Skeletal muscle satellite cell (primary cell): ENCODE measurements at regions not wholly inside any gene's neighbourhood (a gene's known extent, or its start where the extent isn't known, plus 50 kb on each side); places are given as distances from the start of the nearest gene placed in this dataset.

Source experiments
- H3K27me3 ChIP-seq: 2 replicates; pipeline ENCODE4 v1.7.0; 2013; ENCODE audit warnings: low read length; ENCODE audit not compliant: control insufficient read depth, insufficient read depth
- H3K36me3 ChIP-seq: 2 replicates; pipeline ENCODE4 v1.7.0; 2013; ENCODE audit warnings: mild to moderate bottlenecking, control low read depth, low read length; ENCODE audit not compliant: insufficient read depth
- H3K4me1 ChIP-seq: 2 replicates; pipeline ENCODE4 v1.7.0; 2013; ENCODE audit warnings: low read length; ENCODE audit not compliant: control insufficient read depth, insufficient read depth
- H3K4me2 ChIP-seq: 2 replicates; pipeline ENCODE4 v1.7.0; 2013; ENCODE audit warnings: mild to moderate bottlenecking, low read length
- H3K4me3 ChIP-seq: 2 replicates; pipeline ENCODE4 v1.7.0; 2013; ENCODE audit warnings: low read length
- H3K9ac ChIP-seq: 2 replicates; pipeline ENCODE4 v1.7.0; 2013; ENCODE audit warnings: mild to moderate bottlenecking, low read depth, low read length, moderate library complexity
- H3K9me3 ChIP-seq: replicated peaks from 2 replicates; pipeline ENCODE4 v1.7.0; 2013; ENCODE audit warnings: mild to moderate bottlenecking, control low read depth, low read length

- Histone ChIP-seq H3K4me1 (no peaks in the 10 kb centered on the region), H3K9ac (no peak overlapping the region), H3K4me2 (no peak overlapping the region), H3K9me3 (no peaks in the 10 kb centered on the region), H3K36me3 (no peaks in the 10 kb centered on the region), H3K27me3 (no peaks in the 10 kb centered on the region), H3K4me3 (no peak overlapping the region)
These were observed 746.6 kb upstream of the ACO1 start for GRCh38 chr9:31637861-31638260.

DNA sequence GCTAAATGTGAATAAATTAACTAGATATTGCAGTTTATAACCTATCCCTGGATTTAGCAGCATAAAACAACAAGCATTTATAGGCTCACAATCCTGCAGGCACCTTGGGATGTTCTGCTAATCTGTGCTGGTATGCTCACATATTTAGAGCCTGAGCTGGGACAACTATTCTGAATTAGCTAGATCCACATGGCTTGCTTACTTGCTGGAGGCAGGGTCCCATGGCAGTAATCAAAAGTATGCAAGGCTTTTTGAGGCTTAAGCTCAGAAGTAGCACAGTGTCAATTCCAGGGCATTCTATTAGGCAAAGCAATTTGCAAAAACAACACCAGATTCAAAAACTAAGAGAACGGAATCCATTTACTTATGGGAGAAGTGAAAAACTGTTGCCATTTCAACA, 745.0 kb upstream of the ACO1 start:
- Histone ChIP-seq H3K9me3 (no peaks in the 10 kb centered on the region), H3K27me3 (no peaks in the 10 kb centered on the region), H3K4me2 (no peak overlapping the region), H3K4me1 (no peaks in the 10 kb centered on the region), H3K9ac (no peak overlapping the region), H3K36me3 (no peaks in the 10 kb centered on the region), H3K4me3 (no peak overlapping the region)

GRCh38 chr9:31669311-31669710, 715.1 kb upstream of the ACO1 start:
- H3K4me1 ChIP-seq, result no peaks in the 10 kb centered on the region
- no peaks in the 10 kb centered on the region for H3K27me3 ChIP-seq
- no peaks in the 10 kb centered on the region for H3K36me3 ChIP-seq
- H3K9me3 ChIP-seq, result peaks cover 4% of the 10 kb centered on the region
- no peak overlapping the region for H3K9ac ChIP-seq
- H3K4me3 ChIP-seq, result no peak overlapping the region
- no peak overlapping the region for H3K4me2 ChIP-seq

GRCh38 chr9:31671011-31671410, 713.4 kb upstream of the ACO1 start:
- H3K9me3 ChIP-seq, result peaks cover 4% of the 10 kb centered on the region
- H3K4me1 ChIP-seq, result no peaks in the 10 kb centered on the region
- H3K4me3 ChIP-seq, result no peak overlapping the region
- H3K27me3 ChIP-seq, result no peaks in the 10 kb centered on the region
- no peaks in the 10 kb centered on the region for H3K36me3 ChIP-seq
- H3K9ac ChIP-seq, result no peak overlapping the region
- no peak overlapping the region for H3K4me2 ChIP-seq

GRCh38 chr9:31674264-31674663, 710.2 kb upstream of the ACO1 start:
- H3K9me3 ChIP-seq, result peaks cover 1% of the 10 kb centered on the region
- no peak overlapping the region for H3K9ac ChIP-seq
- no peak overlapping the region for H3K4me2 ChIP-seq
- H3K27me3 ChIP-seq, result no peaks in the 10 kb centered on the region
- no peaks in the 10 kb centered on the region for H3K36me3 ChIP-seq
- no peak overlapping the region for H3K4me3 ChIP-seq
- H3K4me1 ChIP-seq, result no peaks in the 10 kb centered on the region

DNA sequence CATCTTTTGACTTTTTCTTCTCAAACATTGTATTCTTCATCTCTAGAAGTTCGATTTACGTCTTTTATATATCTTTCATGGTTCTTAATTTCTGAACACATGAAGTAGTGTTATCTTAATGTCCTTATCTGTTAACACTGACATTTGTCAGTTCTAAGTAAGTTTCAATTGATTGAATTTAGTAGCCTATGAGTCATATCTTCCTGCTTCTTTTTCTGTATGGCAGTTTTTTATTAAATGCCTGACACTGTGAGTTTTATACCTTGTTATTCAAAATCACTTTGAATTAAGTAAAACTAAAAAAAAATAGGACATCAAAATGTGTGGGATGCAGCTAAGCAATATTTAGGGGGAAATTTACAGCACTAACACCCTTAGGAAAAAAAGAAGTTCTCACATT, 707.0 kb upstream of the ACO1 start:
- H3K4me1 ChIP-seq, result no peaks in the 10 kb centered on the region
- H3K27me3 ChIP-seq, result no peaks in the 10 kb centered on the region
- no peak overlapping the region for H3K9ac ChIP-seq
- H3K9me3 ChIP-seq, result no peaks in the 10 kb centered on the region
- no peak overlapping the region for H3K4me3 ChIP-seq
- no peaks in the 10 kb centered on the region for H3K36me3 ChIP-seq
- no peak overlapping the region for H3K4me2 ChIP-seq

- Histone ChIP-seq H3K36me3 (no peaks in the 10 kb centered on the region), H3K4me3 (no peak overlapping the region), H3K9ac (no peak overlapping the region), H3K4me1 (no peaks in the 10 kb centered on the region), H3K9me3 (no peaks in the 10 kb centered on the region), H3K27me3 (no peaks in the 10 kb centered on the region), H3K4me2 (no peak overlapping the region)
These were observed 706.6 kb upstream of the ACO1 start for GRCh38 chr9:31677877-31678276.

DNA sequence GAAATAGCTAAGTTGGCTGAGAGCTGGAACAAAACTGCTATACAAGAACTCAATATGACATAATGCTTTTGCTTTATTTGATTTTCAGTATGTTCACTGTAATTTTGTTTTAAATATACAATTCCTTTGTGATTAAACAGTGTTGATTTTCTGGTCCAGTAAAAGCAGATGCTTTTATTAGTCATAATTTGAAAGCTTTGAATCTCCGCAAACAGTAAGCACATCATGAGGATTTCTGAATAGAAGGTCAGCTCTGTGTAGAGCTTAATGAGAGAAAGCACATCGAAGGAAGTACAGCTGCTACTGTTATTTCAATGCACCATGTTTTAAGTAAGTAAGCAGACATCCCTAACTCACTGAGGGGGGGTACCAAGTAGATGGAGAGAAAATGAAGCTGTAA, 701.3 kb upstream of the ACO1 start:
- Histone ChIP-seq H3K36me3 (no peaks in the 10 kb centered on the region), H3K4me2 (no peak overlapping the region), H3K9ac (no peak overlapping the region), H3K27me3 (no peaks in the 10 kb centered on the region), H3K9me3 (no peaks in the 10 kb centered on the region), H3K4me3 (no peak overlapping the region), H3K4me1 (no peaks in the 10 kb centered on the region)

DNA sequence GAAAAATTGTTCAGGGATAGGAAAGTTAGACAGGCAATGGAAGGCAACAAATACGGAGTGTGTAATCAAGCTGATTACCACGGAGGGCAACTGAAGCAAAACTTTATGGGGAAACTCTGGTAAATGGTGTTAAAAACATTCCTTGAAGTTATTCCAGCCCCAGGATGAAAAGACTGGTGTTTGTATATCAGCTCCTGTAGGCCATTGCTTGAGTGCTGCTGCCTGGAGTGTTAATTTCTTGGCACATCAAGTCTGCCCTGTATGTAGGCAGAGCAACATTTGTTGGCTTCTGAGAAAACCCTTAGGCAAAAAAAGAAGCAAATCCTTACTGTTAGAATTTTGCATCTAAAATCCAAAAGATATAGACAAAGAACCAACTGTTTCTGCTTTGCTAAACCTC, 686.5 kb upstream of the ACO1 start:
- Histone ChIP-seq H3K36me3 (no peaks in the 10 kb centered on the region), H3K9me3 (no peaks in the 10 kb centered on the region), H3K4me3 (no peak overlapping the region), H3K9ac (no peak overlapping the region), H3K27me3 (no peaks in the 10 kb centered on the region), H3K4me2 (no peak overlapping the region), H3K4me1 (no peaks in the 10 kb centered on the region)

GRCh38 chr9:31699836-31700235, 684.6 kb upstream of the ACO1 start:
- Histone ChIP-seq H3K4me2 (no peak overlapping the region), H3K27me3 (no peaks in the 10 kb centered on the region), H3K36me3 (no peaks in the 10 kb centered on the region), H3K4me1 (no peaks in the 10 kb centered on the region), H3K9me3 (no peaks in the 10 kb centered on the region), H3K9ac (no peak overlapping the region), H3K4me3 (no peak overlapping the region)

- H3K36me3 ChIP-seq, result no peaks in the 10 kb centered on the region
- no peaks in the 10 kb centered on the region for H3K9me3 ChIP-seq
- H3K9ac ChIP-seq, result no peak overlapping the region
- H3K4me3 ChIP-seq, result no peak overlapping the region
- no peaks in the 10 kb centered on the region for H3K27me3 ChIP-seq
- H3K4me1 ChIP-seq, result no peaks in the 10 kb centered on the region
- H3K4me2 ChIP-seq, result no peak overlapping the region
These were observed 684.0 kb upstream of the ACO1 start for GRCh38 chr9:31700252-31701045.

GRCh38 chr9:31702957-31703356, 681.5 kb upstream of the ACO1 start:
- Histone ChIP-seq H3K4me3 (no peak overlapping the region), H3K27me3 (no peaks in the 10 kb centered on the region), H3K4me2 (no peak overlapping the region), H3K36me3 (no peaks in the 10 kb centered on the region), H3K9me3 (no peaks in the 10 kb centered on the region), H3K4me1 (no peaks in the 10 kb centered on the region), H3K9ac (no peak overlapping the region)
